ENCODE measurements at regions not wholly inside any gene's neighbourhood (a gene's known extent, or its start where the extent isn't known, plus 50 kb on each side); places are given as distances from the start of the nearest gene placed in this dataset.

DNA sequence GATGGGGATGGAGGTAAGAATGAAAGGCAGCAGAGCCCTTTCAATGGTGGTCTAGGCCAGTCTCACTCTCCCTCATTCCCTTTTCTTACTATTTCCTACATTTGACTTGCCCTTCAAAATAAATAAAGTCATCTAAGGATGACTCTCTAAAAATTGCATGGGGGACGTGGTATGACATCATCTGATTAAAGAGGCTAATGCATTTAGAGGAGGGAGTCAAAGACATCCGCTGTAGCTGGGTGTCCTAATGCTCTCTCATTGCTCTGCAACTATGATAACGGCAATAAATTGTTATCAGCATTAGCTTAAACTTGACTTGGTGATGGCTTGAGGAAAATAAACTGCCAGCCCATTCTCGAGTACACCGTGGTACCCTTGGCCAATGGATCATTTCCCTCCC is 225.6 kb upstream of the PBX1 start:
- POLR2A ChIA-PET: no interaction called here
- BruUV-seq (replicated peaks): no TSS peak

DNA sequence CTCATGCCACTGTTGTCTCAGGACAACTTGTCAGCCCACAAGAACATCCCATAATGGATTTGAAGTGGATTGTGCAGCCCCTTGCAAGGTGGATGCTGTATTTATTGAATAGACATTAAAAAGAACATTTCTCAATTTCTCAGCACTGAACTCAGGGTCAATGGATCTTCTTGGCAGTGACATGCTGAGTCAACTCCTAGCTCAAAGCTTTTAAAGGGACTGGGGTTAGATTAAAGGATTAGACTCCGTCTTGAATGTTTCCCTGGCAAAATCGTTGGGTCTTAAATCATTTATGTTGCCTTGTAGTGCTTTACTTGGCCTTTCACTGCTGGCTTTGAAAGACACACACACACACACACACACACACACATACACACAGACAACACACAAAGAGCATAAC is 221.6 kb upstream of the PBX1 start:
- Histone ChIP-seq H3K36me3 (ENCODE audit: control insufficient read depth, insufficient read depth, low read length) (no peaks in the 10 kb centered on the region), H3K27me3 (ENCODE audit: control insufficient read depth, insufficient read depth, low read length) (no peaks in the 10 kb centered on the region), H3K9me3 (ENCODE audit: control insufficient read depth, insufficient read depth, low read depth, low read length) (no peaks in the 10 kb centered on the region), H3K4me1 (ENCODE audit: control insufficient read depth, insufficient read depth, low read length) (no peaks in the 10 kb centered on the region), H3K27ac (ENCODE audit: low read length) (no peak overlapping the region), H3K4me3 (ENCODE audit: low read depth in 2 of 2, low read length in 2 of 2) (no peak overlapping the region)
- in situ Hi-C loops (cut with HindIII; ENCODE audit: low pct_unique_long_range_greater_than_20kb, low sequenced_read_pairs): no loop called here
- ChIA-PET POLR2A (no interaction called here), CTCF (no interaction called here)
- TF ChIP-seq POLR2AphosphoS5 (IDR thresholded peaks at IDR 0.05; ENCODE audit: low read depth, low read length) (no peak), TCF7L2 (IDR thresholded peaks at IDR 0.05; ENCODE audit: low read depth, low read length) (no peak), SIN3A (IDR thresholded peaks at IDR 0.05; ENCODE audit: borderline replicate concordance, insufficient read depth, low read depth, low read length) (no peak)
- TF ChIP-seq, protein P1, sequence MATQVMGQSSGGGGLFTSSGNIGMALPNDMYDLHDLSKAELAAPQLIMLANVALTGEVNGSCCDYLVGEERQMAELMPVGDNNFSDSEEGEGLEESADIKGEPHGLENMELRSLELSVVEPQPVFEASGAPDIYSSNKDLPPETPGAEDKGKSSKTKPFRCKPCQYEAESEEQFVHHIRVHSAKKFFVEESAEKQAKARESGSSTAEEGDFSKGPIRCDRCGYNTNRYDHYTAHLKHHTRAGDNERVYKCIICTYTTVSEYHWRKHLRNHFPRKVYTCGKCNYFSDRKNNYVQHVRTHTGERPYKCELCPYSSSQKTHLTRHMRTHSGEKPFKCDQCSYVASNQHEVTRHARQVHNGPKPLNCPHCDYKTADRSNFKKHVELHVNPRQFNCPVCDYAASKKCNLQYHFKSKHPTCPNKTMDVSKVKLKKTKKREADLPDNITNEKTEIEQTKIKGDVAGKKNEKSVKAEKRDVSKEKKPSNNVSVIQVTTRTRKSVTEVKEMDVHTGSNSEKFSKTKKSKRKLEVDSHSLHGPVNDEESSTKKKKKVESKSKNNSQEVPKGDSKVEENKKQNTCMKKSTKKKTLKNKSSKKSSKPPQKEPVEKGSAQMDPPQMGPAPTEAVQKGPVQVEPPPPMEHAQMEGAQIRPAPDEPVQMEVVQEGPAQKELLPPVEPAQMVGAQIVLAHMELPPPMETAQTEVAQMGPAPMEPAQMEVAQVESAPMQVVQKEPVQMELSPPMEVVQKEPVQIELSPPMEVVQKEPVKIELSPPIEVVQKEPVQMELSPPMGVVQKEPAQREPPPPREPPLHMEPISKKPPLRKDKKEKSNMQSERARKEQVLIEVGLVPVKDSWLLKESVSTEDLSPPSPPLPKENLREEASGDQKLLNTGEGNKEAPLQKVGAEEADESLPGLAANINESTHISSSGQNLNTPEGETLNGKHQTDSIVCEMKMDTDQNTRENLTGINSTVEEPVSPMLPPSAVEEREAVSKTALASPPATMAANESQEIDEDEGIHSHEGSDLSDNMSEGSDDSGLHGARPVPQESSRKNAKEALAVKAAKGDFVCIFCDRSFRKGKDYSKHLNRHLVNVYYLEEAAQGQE (IDR thresholded peaks at IDR 0.05; ENCODE audit: insufficient read depth in 1 of 2, low read depth in 2 of 2, low read length in 1 of 2): no peak
- TF ChIP-seq, protein P2, sequence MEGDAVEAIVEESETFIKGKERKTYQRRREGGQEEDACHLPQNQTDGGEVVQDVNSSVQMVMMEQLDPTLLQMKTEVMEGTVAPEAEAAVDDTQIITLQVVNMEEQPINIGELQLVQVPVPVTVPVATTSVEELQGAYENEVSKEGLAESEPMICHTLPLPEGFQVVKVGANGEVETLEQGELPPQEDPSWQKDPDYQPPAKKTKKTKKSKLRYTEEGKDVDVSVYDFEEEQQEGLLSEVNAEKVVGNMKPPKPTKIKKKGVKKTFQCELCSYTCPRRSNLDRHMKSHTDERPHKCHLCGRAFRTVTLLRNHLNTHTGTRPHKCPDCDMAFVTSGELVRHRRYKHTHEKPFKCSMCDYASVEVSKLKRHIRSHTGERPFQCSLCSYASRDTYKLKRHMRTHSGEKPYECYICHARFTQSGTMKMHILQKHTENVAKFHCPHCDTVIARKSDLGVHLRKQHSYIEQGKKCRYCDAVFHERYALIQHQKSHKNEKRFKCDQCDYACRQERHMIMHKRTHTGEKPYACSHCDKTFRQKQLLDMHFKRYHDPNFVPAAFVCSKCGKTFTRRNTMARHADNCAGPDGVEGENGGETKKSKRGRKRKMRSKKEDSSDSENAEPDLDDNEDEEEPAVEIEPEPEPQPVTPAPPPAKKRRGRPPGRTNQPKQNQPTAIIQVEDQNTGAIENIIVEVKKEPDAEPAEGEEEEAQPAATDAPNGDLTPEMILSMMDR (IDR thresholded peaks at IDR 0.05): no peak
- ATAC-seq: no peak
- no peak for DNase-seq (ENCODE audit: low read depth, low spot score)
- intact Hi-C loops (cut with micrococcal nuclease; ENCODE audit: unreplicated experiment): no loop called here
- no TSS peak for BruUV-seq (replicated peaks)

More for the DNA sequence above, 225.6 kb upstream of the PBX1 start:
- TF ChIP-seq, protein P1 (IDR thresholded peaks at IDR 0.05; ENCODE audit: insufficient read depth in 1 of 2, low read depth in 2 of 2, low read length in 1 of 2): no peak
- TF ChIP-seq SIN3A (IDR thresholded peaks at IDR 0.05; ENCODE audit: borderline replicate concordance, insufficient read depth, low read depth, low read length) (no peak), POLR2AphosphoS5 (IDR thresholded peaks at IDR 0.05; ENCODE audit: low read depth, low read length) (no peak), TCF7L2 (IDR thresholded peaks at IDR 0.05; ENCODE audit: low read depth, low read length) (no peak)
- TF ChIP-seq, protein P2 (IDR thresholded peaks at IDR 0.05): no peak
- DNase-seq (ENCODE audit: low read depth, low spot score) (no peak), ATAC-seq (no peak)
- Histone ChIP-seq H3K4me1 (ENCODE audit: control insufficient read depth, insufficient read depth, low read length) (no peaks in the 10 kb centered on the region), H3K4me3 (ENCODE audit: low read depth in 2 of 2, low read length in 2 of 2) (no peak overlapping the region), H3K36me3 (ENCODE audit: control insufficient read depth, insufficient read depth, low read length) (no peaks in the 10 kb centered on the region), H3K27me3 (ENCODE audit: control insufficient read depth, insufficient read depth, low read length) (no peaks in the 10 kb centered on the region), H3K27ac (ENCODE audit: low read length) (no peak overlapping the region), H3K9me3 (ENCODE audit: control insufficient read depth, insufficient read depth, low read depth, low read length) (no peaks in the 10 kb centered on the region)
- CTCF ChIA-PET: no interaction called here
- intact Hi-C loops (cut with micrococcal nuclease; ENCODE audit: unreplicated experiment): no loop called here
- in situ Hi-C loops (cut with HindIII; ENCODE audit: low pct_unique_long_range_greater_than_20kb, low sequenced_read_pairs): no loop called here
